ENCODE measurements at regions not wholly inside any gene's neighbourhood (a gene's known extent, or its start where the extent isn't known, plus 50 kb on each side); places are given as distances from the start of the nearest gene placed in this dataset.

- TF ChIP-seq TCF12 (IDR thresholded peaks at IDR 0.05; ENCODE audit: low read depth) (no peak), NFIC (IDR thresholded peaks at IDR 0.05) (no peak), TAF1 (IDR thresholded peaks at IDR 0.05; ENCODE audit: low read depth) (no peak), EP300 (IDR thresholded peaks at IDR 0.05; ENCODE audit: borderline replicate concordance) (no peak), REST (IDR thresholded peaks at IDR 0.05; ENCODE audit: low read depth) (no peak)
These were observed 51.4 kb upstream of the WNT7B start for GRCh38 chr22:46028106-46028991.
